Trophoblast cell (in vitro differentiated cells and primary cell): ENCODE measurements at regions not wholly inside any gene's neighbourhood (a gene's known extent, or its start where the extent isn't known, plus 50 kb on each side); places are given as distances from the start of the nearest gene placed in this dataset.

ENCODE experiments used
- DNase-seq, 2 donors: peaks; one replicate each; pipeline ENCODE4 v3.0.0-alpha.2; 2016
- H2AFZ ChIP-seq: 2 replicates; pipeline ENCODE4 v1.6.1; 2013; ENCODE audit warnings: low read length, moderate library complexity, mild to moderate bottlenecking; ENCODE audit not compliant: insufficient read depth, poor library complexity
- H2AK5ac ChIP-seq: 2 replicates; pipeline ENCODE4 v1.6.1; 2013; ENCODE audit warnings: mild to moderate bottlenecking, low read length
- H2BK120ac ChIP-seq: 2 replicates; pipeline ENCODE4 v1.6.1; 2013; ENCODE audit warnings: low read length, mild to moderate bottlenecking, moderate library complexity; ENCODE audit not compliant: insufficient read depth, poor library complexity
- H2BK12ac ChIP-seq: 2 replicates; pipeline ENCODE4 v1.6.1; 2013; ENCODE audit warnings: mild to moderate bottlenecking, low read length, moderate library complexity
- H2BK5ac ChIP-seq: 2 replicates; pipeline ENCODE4 v1.6.1; 2013; ENCODE audit warnings: low read length, low read depth, moderate library complexity, mild to moderate bottlenecking; ENCODE audit not compliant: poor library complexity
- H3K14ac ChIP-seq: 2 replicates; pipeline ENCODE4 v1.6.1; 2013; ENCODE audit warnings: mild to moderate bottlenecking, low read length
- H3K18ac ChIP-seq: 2 replicates; pipeline ENCODE4 v1.6.1; 2013; ENCODE audit warnings: mild to moderate bottlenecking, low read length
- H3K23ac ChIP-seq: 2 replicates; pipeline ENCODE4 v1.6.1; 2013; ENCODE audit warnings: low read length
- H3K27ac ChIP-seq: 2 replicates; pipeline ENCODE4 v1.5.1; 2013; ENCODE audit warnings: low read depth, mild to moderate bottlenecking, inconsistent platforms, low read length, moderate library complexity
- H3K27me3 ChIP-seq: 2 replicates; pipeline ENCODE4 v1.6.1; 2013; ENCODE audit warnings: inconsistent platforms, mild to moderate bottlenecking, low read length, moderate library complexity; ENCODE audit not compliant: insufficient read depth
- H3K36me3 ChIP-seq, 2 experiments: 1 replicate in 1 of 2; 2 replicates in 1 of 2; pipeline ENCODE4 v1.6.1; 2013; ENCODE audit warnings: low read length in 2 of 2, mild to moderate bottlenecking in 2 of 2, moderate library complexity in 1 of 2; ENCODE audit not compliant: insufficient read depth in 2 of 2, control insufficient read depth in 1 of 2
- H3K4ac ChIP-seq: 2 replicates; pipeline ENCODE4 v1.6.1; 2013; ENCODE audit warnings: low read depth, mild to moderate bottlenecking, low read length, moderate library complexity
- H3K4me1 ChIP-seq, 2 experiments: 1 replicate in 1 of 2; 2 replicates in 1 of 2; pipeline ENCODE4 v1.6.1; 2013; ENCODE audit warnings: low read length in 2 of 2, mild to moderate bottlenecking in 2 of 2, moderate library complexity in 1 of 2; ENCODE audit not compliant: insufficient read depth in 2 of 2, control insufficient read depth in 1 of 2
- H3K4me2 ChIP-seq: 2 replicates; pipeline ENCODE4 v1.6.1; 2013; ENCODE audit warnings: inconsistent platforms, mild to moderate bottlenecking, low read length, moderate library complexity
- H3K4me3 ChIP-seq: 2 replicates; pipeline ENCODE4 v1.5.1; 2013; ENCODE audit warnings: mild to moderate bottlenecking, low read depth, low read length, inconsistent platforms
- H3K79me1 ChIP-seq: one replicate; pipeline ENCODE4 v1.6.1; 2013; ENCODE audit warnings: low read length
- H3K79me2 ChIP-seq: 2 replicates; pipeline ENCODE4 v1.6.1; 2013; ENCODE audit warnings: low read length, mild to moderate bottlenecking; ENCODE audit not compliant: control insufficient read depth, insufficient read depth, poor library complexity
- H3K9ac ChIP-seq: 2 replicates; pipeline ENCODE4 v1.6.1; 2013; ENCODE audit warnings: mild to moderate bottlenecking, low read length
- H3K9me3 ChIP-seq: 2 replicates; pipeline ENCODE4 v1.6.1; 2013; ENCODE audit warnings: low read depth, mild to moderate bottlenecking, control low read depth, inconsistent platforms, low read length; ENCODE audit not compliant: insufficient read depth
- H4K12ac ChIP-seq: 2 replicates; pipeline ENCODE4 v1.6.1; 2013; ENCODE audit warnings: low read depth, mild to moderate bottlenecking, low read length, moderate library complexity
- H4K8ac ChIP-seq: 2 replicates; pipeline ENCODE4 v1.6.1; 2013; ENCODE audit warnings: low read depth, mild to moderate bottlenecking, low read length, moderate library complexity
- H4K91ac ChIP-seq: one replicate; pipeline ENCODE4 v1.6.1; 2013; ENCODE audit warnings: low read depth, mild to moderate bottlenecking, low read length, moderate library complexity
- WGBS: extraction: QIAGEN DNeasy Blood & Tissue Kit; methylation state at CpG from one replicate; pipeline ENCODE4 v1.1.7; 2013; ENCODE audit warnings: missing lambda C conversion rate; ENCODE audit not compliant: insufficient read length, insufficient coverage; ENCODE audit errors: extremely low coverage; 5-methylcytosine and 5-hydroxymethylcytosine counted together

- no peak overlapping the region for H3K4me3 ChIP-seq
- H4K91ac ChIP-seq, result no peak overlapping the region
- H2BK12ac ChIP-seq, result no peak overlapping the region
- no peak overlapping the region for H4K8ac ChIP-seq
- no peak overlapping the region for H3K18ac ChIP-seq
- no peak overlapping the region for H4K12ac ChIP-seq
- no peak overlapping the region for H3K23ac ChIP-seq
- H2AFZ ChIP-seq, result no peak overlapping the region
- no peak overlapping the region for H3K9ac ChIP-seq
- WGBS, result no CpG with 5 or more reads among the region's 10 CpGs
- no peak overlapping the region for H3K14ac ChIP-seq
- H3K79me1 ChIP-seq, result no peaks in the 10 kb centered on the region
- no peak overlapping the region for H2BK5ac ChIP-seq
- no peaks in the 10 kb centered on the region for H3K4me1 ChIP-seq
- no peak overlapping the region for H3K4ac ChIP-seq
- DNase-seq, result no peak
- H3K27ac ChIP-seq, result no peak overlapping the region
- no peak overlapping the region for H3K4me2 ChIP-seq
- H3K79me2 ChIP-seq, result no peaks in the 10 kb centered on the region
- H3K27me3 ChIP-seq, result no peaks in the 10 kb centered on the region
- H2BK120ac ChIP-seq, result no peak overlapping the region
- no peaks in the 10 kb centered on the region for H3K9me3 ChIP-seq
- no peak overlapping the region for H2AK5ac ChIP-seq
- H3K36me3 ChIP-seq, result no peaks in the 10 kb centered on the region
Measured at GRCh38 chr2:2892378-2892777, 485.2 kb downstream of the EIPR1 start.

- Histone ChIP-seq H4K12ac (no peak overlapping the region), H3K4me2 (no peak overlapping the region), H4K91ac (no peak overlapping the region), H3K27ac (no peak overlapping the region), H3K36me3 (no peaks in the 10 kb centered on the region), H2BK5ac (no peak overlapping the region), H3K14ac (no peak overlapping the region), H3K27me3 (no peaks in the 10 kb centered on the region), H3K4ac (no peak overlapping the region), H3K23ac (no peak overlapping the region), H2BK12ac (no peak overlapping the region), H2AFZ (no peak overlapping the region), H3K4me1 (no peaks in the 10 kb centered on the region), H3K9me3 (no peaks in the 10 kb centered on the region), H2AK5ac (no peak overlapping the region), H4K8ac (no peak overlapping the region), H3K79me2 (no peaks in the 10 kb centered on the region), H3K79me1 (no peaks in the 10 kb centered on the region), H3K4me3 (no peak overlapping the region), H2BK120ac (no peak overlapping the region), H3K18ac (no peak overlapping the region), H3K9ac (no peak overlapping the region)
- no peak for DNase-seq
- WGBS, result no CpG with 5 or more reads among the region's 6 CpGs
Measured at GRCh38 chr2:2890901-2891300, 486.7 kb downstream of the EIPR1 start.

GRCh38 chr2:2890246-2890645 lies 487.4 kb downstream of the EIPR1 start:
- no CpG with 5 or more reads among the region's 11 CpGs for WGBS
- no peaks in the 10 kb centered on the region for H3K36me3 ChIP-seq
- H2AFZ ChIP-seq, result no peak overlapping the region
- no peaks in the 10 kb centered on the region for H3K79me1 ChIP-seq
- H3K18ac ChIP-seq, result no peak overlapping the region
- no peak for DNase-seq
- no peaks in the 10 kb centered on the region for H3K4me1 ChIP-seq
- no peak overlapping the region for H2AK5ac ChIP-seq
- no peak overlapping the region for H4K8ac ChIP-seq
- H3K4ac ChIP-seq, result no peak overlapping the region
- no peak overlapping the region for H4K12ac ChIP-seq
- no peaks in the 10 kb centered on the region for H3K9me3 ChIP-seq
- H3K27me3 ChIP-seq, result no peaks in the 10 kb centered on the region
- no peak overlapping the region for H3K14ac ChIP-seq
- H3K23ac ChIP-seq, result no peak overlapping the region
- no peak overlapping the region for H3K27ac ChIP-seq
- H3K79me2 ChIP-seq, result no peaks in the 10 kb centered on the region
- no peak overlapping the region for H2BK120ac ChIP-seq
- H3K9ac ChIP-seq, result no peak overlapping the region
- no peak overlapping the region for H2BK12ac ChIP-seq
- no peak overlapping the region for H3K4me2 ChIP-seq
- no peak overlapping the region for H4K91ac ChIP-seq
- H3K4me3 ChIP-seq, result no peak overlapping the region
- no peak overlapping the region for H2BK5ac ChIP-seq

GRCh38 chr2:2889646-2890045 lies 488.0 kb downstream of the EIPR1 start:
- no peak overlapping the region for H4K12ac ChIP-seq
- H3K4me1 ChIP-seq, result no peaks in the 10 kb centered on the region
- WGBS, result no CpG with 5 or more reads among the region's 17 CpGs
- no peak overlapping the region for H3K9ac ChIP-seq
- H2BK12ac ChIP-seq, result no peak overlapping the region
- no peaks in the 10 kb centered on the region for H3K27me3 ChIP-seq
- H3K18ac ChIP-seq, result no peak overlapping the region
- H3K23ac ChIP-seq, result no peak overlapping the region
- no peak overlapping the region for H4K8ac ChIP-seq
- no peak overlapping the region for H2BK5ac ChIP-seq
- no peak overlapping the region for H2BK120ac ChIP-seq
- no peak overlapping the region for H2AK5ac ChIP-seq
- H3K4me2 ChIP-seq, result no peak overlapping the region
- no peak overlapping the region for H3K4ac ChIP-seq
- no peak overlapping the region for H3K27ac ChIP-seq
- no peaks in the 10 kb centered on the region for H3K79me1 ChIP-seq
- no peaks in the 10 kb centered on the region for H3K9me3 ChIP-seq
- no peak overlapping the region for H3K14ac ChIP-seq
- H3K36me3 ChIP-seq, result no peaks in the 10 kb centered on the region
- no peak overlapping the region for H4K91ac ChIP-seq
- no peaks in the 10 kb centered on the region for H3K79me2 ChIP-seq
- no peak overlapping the region for H3K4me3 ChIP-seq
- H2AFZ ChIP-seq, result no peak overlapping the region
- DNase-seq, result no peak
